Tongue (tissue), 1 donor: ENCODE measurements at regions not wholly inside any gene's neighbourhood (a gene's known extent, or its start where the extent isn't known, plus 50 kb on each side); places are given as distances from the start of the nearest gene placed in this dataset.
A peak's percentile ranks its signal among the peaks of the same experiment; 100 is the strongest.
"Not testable (repeated sequence)": the region's sequence is repeated elsewhere in the genome, so short reads cannot be mapped to it uniquely, and the experiment has no call there.

Experiments used
- DNase-seq: peaks from one replicate; pipeline ENCODE4 v3.0.0-alpha.2; 2015

- DNase-seq: not testable (repeated sequence)
These were observed 176.8 kb downstream of the CDC14C start for GRCh38 chr7:49100908-49101740.

- no peak for DNase-seq
These were observed 178.1 kb downstream of the CDC14C start for GRCh38 chr7:49102411-49102810.

- DNase-seq: no peak
These were observed 187.4 kb downstream of the CDC14C start for GRCh38 chr7:49111706-49112105.

- DNase-seq: no peak
These were observed 187.9 kb downstream of the CDC14C start for GRCh38 chr7:49112222-49112621.

- no peak for DNase-seq
These were observed 188.3 kb downstream of the CDC14C start for GRCh38 chr7:49112647-49113046.

- DNase-seq: no peak
These were observed 195.4 kb downstream of the CDC14C start for GRCh38 chr7:49119706-49120105.

GRCh38 chr7:49125246-49125645 lies 200.9 kb downstream of the CDC14C start:
- no peak for DNase-seq

- DNase-seq: peak; percentile 17
These were observed 203.1 kb downstream of the CDC14C start for GRCh38 chr7:49127359-49127913.

- no peak for DNase-seq
These were observed 213.6 kb downstream of the CDC14C start for GRCh38 chr7:49137978-49138377.

GRCh38 chr7:49150486-49150885 lies 226.1 kb downstream of the CDC14C start:
- no peak for DNase-seq

GRCh38 chr7:49151146-49151545 lies 226.8 kb downstream of the CDC14C start:
- DNase-seq: no peak

- DNase-seq: no peak
These were observed 234.0 kb downstream of the CDC14C start for GRCh38 chr7:49158321-49158720.

GRCh38 chr7:49159536-49159935 lies 235.2 kb downstream of the CDC14C start:
- no peak for DNase-seq

- no peak for DNase-seq
These were observed 242.1 kb downstream of the CDC14C start for GRCh38 chr7:49166441-49166840.

- no peak for DNase-seq
These were observed 248.3 kb downstream of the CDC14C start for GRCh38 chr7:49172639-49173038.

GRCh38 chr7:49174396-49174795 lies 250.0 kb downstream of the CDC14C start:
- DNase-seq: no peak

- DNase-seq: no peak
These were observed 263.4 kb downstream of the CDC14C start for GRCh38 chr7:49187543-49188268.

- no peak for DNase-seq
These were observed 304.2 kb downstream of the CDC14C start for GRCh38 chr7:49228426-49229098.

- DNase-seq: no peak
These were observed 304.9 kb downstream of the CDC14C start for GRCh38 chr7:49229246-49229645.

- no peak for DNase-seq
These were observed 319.2 kb downstream of the CDC14C start for GRCh38 chr7:49243521-49243920.

GRCh38 chr7:49244543-49244942 lies 320.2 kb downstream of the CDC14C start:
- no peak for DNase-seq

GRCh38 chr7:49245062-49245461 lies 320.7 kb downstream of the CDC14C start:
- DNase-seq: no peak

- DNase-seq: no peak
These were observed 323.4 kb downstream of the CDC14C start for GRCh38 chr7:49247759-49248158.
